WTC11 (cell line): ENCODE measurements at regions not wholly inside any gene's neighbourhood (a gene's known extent, or its start where the extent isn't known, plus 50 kb on each side); places are given as distances from the start of the nearest gene placed in this dataset.

Source experiments
- TP53 ChIP-seq: sonication (generic); formaldehyde crosslinking; IDR thresholded peaks from 2 replicates; pipeline ENCODE4 v1.8.1; 2023; ENCODE audit warnings: mild to moderate bottlenecking, missing genetic modification reagents
- TF ChIP-seq, protein P1 (sequence below): sonication (generic); formaldehyde crosslinking; IDR thresholded peaks from 2 replicates; pipeline ENCODE4 v1.8.0; 2022; ENCODE audit warnings: mild to moderate bottlenecking, missing genetic modification reagents

DNA sequence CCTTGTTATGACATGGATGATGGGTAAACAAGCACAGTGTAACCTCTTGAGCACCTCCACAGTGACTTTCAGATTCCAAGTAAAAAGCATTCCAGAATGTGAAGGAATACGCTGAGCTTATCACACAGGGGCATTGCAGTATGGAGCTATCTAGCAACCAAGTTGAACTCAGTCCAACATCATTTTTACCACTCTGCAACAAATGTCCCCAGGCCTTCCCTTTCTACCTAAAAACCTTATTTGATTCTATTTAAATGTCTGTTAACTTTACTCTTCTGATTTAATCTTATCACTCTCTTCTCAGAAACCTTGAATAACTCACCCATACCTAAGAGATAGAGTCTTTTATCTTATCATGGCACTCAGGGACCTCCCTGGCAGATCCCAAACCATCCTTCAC, 195.8 kb upstream of the CDYL start:
- TF ChIP-seq, protein P1, sequence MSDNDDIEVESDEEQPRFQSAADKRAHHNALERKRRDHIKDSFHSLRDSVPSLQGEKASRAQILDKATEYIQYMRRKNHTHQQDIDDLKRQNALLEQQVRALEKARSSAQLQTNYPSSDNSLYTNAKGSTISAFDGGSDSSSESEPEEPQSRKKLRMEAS (CRISPR knock-in tag) = no peak
- TF ChIP-seq TP53 (CRISPR knock-in tag) = no peak
